SK-N-SH treated with all-trans-retinoic acid at 6 μM for 48 hours (cell line): ENCODE measurements at regions not wholly inside any gene's neighbourhood (a gene's known extent, or its start where the extent isn't known, plus 50 kb on each side); places are given as distances from the start of the nearest gene placed in this dataset.

Experiments used
- ARNTL ChIP-seq: fragments of 450-650 bp; formaldehyde crosslinking; IDR thresholded peaks from 2 replicates; pipeline ENCODE4 v1.5.0; 2020; ENCODE audit warnings: low read depth, mild to moderate bottlenecking, moderate library complexity, borderline replicate concordance
- ESRRG ChIP-seq: fragments of 250-450 bp; sonication (Bioruptor Pico); IDR thresholded peaks from 2 replicates; pipeline ENCODE4 v1.6.1; 2021; ENCODE audit warnings: mild to moderate bottlenecking
- ISL1 ChIP-seq: fragments of 250-450 bp; sonication (Bioruptor Pico); IDR thresholded peaks from 2 replicates; pipeline ENCODE4 v2.1.2; 2022; ENCODE audit warnings: mild to moderate bottlenecking, moderate library complexity
- RARB ChIP-seq: fragments of 250-450 bp; sonication (Bioruptor Pico); IDR thresholded peaks from 2 replicates; pipeline ENCODE4 v1.8.0; 2021; ENCODE audit warnings: mild to moderate bottlenecking, moderate library complexity
- SNAI2 ChIP-seq: fragments of 250-450 bp; sonication (Bioruptor Pico); IDR thresholded peaks from 2 replicates; pipeline ENCODE4 v1.5.0; 2020; ENCODE audit warnings: mild to moderate bottlenecking, moderate library complexity
- TOX ChIP-seq: fragments of 250-450 bp; sonication (Bioruptor Pico); IDR thresholded peaks from 2 replicates; pipeline ENCODE4 v1.8.0; 2021; ENCODE audit warnings: mild to moderate bottlenecking, moderate library complexity, borderline replicate concordance
- ZFP3 ChIP-seq: fragments of 250-450 bp; sonication (Bioruptor Pico); IDR thresholded peaks from 2 replicates; pipeline ENCODE4 v1.5.0; 2020; ENCODE audit warnings: mild to moderate bottlenecking, moderate library complexity
- ZNF565 ChIP-seq: fragments of 450-650 bp; formaldehyde crosslinking; conservative IDR thresholded peaks from 2 replicates; pipeline ENCODE4 v1.5.0; 2020; ENCODE audit warnings: low read depth, mild to moderate bottlenecking, moderate library complexity
- TF ChIP-seq, protein P1 (sequence below): fragments of 250-450 bp; sonication (Bioruptor Pico); IDR thresholded peaks from 2 replicates; pipeline ENCODE4 v1.8.0; 2021; ENCODE audit warnings: low read depth, mild to moderate bottlenecking, moderate library complexity, borderline replicate concordance
- TF ChIP-seq, protein P2 (sequence below): fragments of 250-450 bp; sonication (Bioruptor Pico); IDR thresholded peaks from 2 replicates; pipeline ENCODE4 v1.8.0; 2020; ENCODE audit warnings: mild to moderate bottlenecking, moderate library complexity, borderline replicate concordance
- TF ChIP-seq, protein P3 (sequence below): fragments of 250-450 bp; sonication (Bioruptor Pico); IDR thresholded peaks from 2 replicates; pipeline ENCODE4 v1.5.1; 2020; ENCODE audit warnings: low read depth, mild to moderate bottlenecking, moderate library complexity
- TF ChIP-seq, protein P4 (sequence below): fragments of 250-450 bp; sonication (Bioruptor Pico); IDR thresholded peaks from 2 replicates; pipeline ENCODE4 v1.5.0; 2020; ENCODE audit warnings: mild to moderate bottlenecking, moderate library complexity

DNA sequence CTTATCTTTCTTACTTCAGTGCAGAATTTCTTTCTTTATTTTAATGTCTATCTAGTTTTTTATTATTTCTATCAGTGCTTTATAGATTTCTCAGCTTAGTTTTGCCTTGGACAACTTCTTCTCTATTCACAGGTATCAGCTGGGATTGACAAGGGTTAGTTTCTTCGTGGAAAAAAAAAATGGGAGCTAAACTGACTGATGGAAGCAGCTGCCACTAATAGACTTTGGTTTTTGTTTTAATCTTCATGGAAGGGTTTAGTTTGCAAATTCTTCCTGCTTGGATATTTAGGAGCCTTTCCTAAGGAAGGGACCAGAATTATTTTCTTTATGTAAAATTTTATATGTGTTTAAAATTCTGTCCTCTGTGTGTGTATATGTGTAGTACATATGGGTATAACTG is 306.1 kb upstream of the FMN2 start:
- TF ChIP-seq, protein P1, sequence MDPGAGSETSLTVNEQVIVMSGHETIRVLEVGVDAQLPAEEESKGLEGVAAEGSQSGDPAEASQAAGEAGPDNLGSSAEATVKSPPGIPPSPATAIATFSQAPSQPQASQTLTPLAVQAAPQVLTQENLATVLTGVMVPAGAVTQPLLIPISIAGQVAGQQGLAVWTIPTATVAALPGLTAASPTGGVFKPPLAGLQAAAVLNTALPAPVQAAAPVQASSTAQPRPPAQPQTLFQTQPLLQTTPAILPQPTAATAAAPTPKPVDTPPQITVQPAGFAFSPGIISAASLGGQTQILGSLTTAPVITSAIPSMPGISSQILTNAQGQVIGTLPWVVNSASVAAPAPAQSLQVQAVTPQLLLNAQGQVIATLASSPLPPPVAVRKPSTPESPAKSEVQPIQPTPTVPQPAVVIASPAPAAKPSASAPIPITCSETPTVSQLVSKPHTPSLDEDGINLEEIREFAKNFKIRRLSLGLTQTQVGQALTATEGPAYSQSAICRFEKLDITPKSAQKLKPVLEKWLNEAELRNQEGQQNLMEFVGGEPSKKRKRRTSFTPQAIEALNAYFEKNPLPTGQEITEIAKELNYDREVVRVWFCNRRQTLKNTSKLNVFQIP (CRISPR knock-in tag) = no peak
- TF ChIP-seq, protein P2, sequence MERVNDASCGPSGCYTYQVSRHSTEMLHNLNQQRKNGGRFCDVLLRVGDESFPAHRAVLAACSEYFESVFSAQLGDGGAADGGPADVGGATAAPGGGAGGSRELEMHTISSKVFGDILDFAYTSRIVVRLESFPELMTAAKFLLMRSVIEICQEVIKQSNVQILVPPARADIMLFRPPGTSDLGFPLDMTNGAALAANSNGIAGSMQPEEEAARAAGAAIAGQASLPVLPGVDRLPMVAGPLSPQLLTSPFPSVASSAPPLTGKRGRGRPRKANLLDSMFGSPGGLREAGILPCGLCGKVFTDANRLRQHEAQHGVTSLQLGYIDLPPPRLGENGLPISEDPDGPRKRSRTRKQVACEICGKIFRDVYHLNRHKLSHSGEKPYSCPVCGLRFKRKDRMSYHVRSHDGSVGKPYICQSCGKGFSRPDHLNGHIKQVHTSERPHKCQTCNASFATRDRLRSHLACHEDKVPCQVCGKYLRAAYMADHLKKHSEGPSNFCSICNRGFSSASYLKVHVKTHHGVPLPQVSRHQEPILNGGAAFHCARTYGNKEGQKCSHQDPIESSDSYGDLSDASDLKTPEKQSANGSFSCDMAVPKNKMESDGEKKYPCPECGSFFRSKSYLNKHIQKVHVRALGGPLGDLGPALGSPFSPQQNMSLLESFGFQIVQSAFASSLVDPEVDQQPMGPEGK (CRISPR knock-in tag) = no peak
- TF ChIP-seq RARB (CRISPR knock-in tag) = no peak
- TF ChIP-seq, protein P3, sequence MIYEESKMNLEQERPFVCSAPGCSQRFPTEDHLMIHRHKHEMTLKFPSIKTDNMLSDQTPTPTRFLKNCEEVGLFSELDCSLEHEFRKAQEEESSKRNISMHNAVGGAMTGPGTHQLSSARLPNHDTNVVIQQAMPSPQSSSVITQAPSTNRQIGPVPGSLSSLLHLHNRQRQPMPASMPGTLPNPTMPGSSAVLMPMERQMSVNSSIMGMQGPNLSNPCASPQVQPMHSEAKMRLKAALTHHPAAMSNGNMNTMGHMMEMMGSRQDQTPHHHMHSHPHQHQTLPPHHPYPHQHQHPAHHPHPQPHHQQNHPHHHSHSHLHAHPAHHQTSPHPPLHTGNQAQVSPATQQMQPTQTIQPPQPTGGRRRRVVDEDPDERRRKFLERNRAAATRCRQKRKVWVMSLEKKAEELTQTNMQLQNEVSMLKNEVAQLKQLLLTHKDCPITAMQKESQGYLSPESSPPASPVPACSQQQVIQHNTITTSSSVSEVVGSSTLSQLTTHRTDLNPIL (CRISPR knock-in tag) = no peak
- TF ChIP-seq ZFP3 (CRISPR knock-in tag) = no peak
- TF ChIP-seq ESRRG (CRISPR knock-in tag) = no peak
- no peak for TF ChIP-seq ZNF565
- TF ChIP-seq, protein P4, sequence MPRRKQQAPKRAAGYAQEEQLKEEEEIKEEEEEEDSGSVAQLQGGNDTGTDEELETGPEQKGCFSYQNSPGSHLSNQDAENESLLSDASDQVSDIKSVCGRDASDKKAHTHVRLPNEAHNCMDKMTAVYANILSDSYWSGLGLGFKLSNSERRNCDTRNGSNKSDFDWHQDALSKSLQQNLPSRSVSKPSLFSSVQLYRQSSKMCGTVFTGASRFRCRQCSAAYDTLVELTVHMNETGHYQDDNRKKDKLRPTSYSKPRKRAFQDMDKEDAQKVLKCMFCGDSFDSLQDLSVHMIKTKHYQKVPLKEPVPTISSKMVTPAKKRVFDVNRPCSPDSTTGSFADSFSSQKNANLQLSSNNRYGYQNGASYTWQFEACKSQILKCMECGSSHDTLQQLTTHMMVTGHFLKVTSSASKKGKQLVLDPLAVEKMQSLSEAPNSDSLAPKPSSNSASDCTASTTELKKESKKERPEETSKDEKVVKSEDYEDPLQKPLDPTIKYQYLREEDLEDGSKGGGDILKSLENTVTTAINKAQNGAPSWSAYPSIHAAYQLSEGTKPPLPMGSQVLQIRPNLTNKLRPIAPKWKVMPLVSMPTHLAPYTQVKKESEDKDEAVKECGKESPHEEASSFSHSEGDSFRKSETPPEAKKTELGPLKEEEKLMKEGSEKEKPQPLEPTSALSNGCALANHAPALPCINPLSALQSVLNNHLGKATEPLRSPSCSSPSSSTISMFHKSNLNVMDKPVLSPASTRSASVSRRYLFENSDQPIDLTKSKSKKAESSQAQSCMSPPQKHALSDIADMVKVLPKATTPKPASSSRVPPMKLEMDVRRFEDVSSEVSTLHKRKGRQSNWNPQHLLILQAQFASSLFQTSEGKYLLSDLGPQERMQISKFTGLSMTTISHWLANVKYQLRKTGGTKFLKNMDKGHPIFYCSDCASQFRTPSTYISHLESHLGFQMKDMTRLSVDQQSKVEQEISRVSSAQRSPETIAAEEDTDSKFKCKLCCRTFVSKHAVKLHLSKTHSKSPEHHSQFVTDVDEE (CRISPR knock-in tag) = no peak
- no peak for TF ChIP-seq ISL1 (CRISPR knock-in tag)
- no peak for TF ChIP-seq SNAI2
- no peak for TF ChIP-seq TOX (CRISPR knock-in tag)
- no peak for TF ChIP-seq ARNTL (CRISPR knock-in tag)
